Fibroblast of lung (primary cell): ENCODE measurements at regions not wholly inside any gene's neighbourhood (a gene's known extent, or its start where the extent isn't known, plus 50 kb on each side); places are given as distances from the start of the nearest gene placed in this dataset.

Experiments used
- DNase-seq, 2 donors: peaks; one replicate each; pipeline versions ENCODE4 v3.0.0 to v3.0.0-alpha.2; 2010; ENCODE audit warnings: low read depth in 2 of 2
- H2AFZ ChIP-seq: 2 replicates; pipeline ENCODE4 v1.5.1; 2012; ENCODE audit warnings: low read length, control low read depth, inconsistent platforms
- H3K27ac ChIP-seq: 2 replicates; pipeline ENCODE4 v1.5.1; 2011; ENCODE audit warnings: low read length, control low read depth; ENCODE audit not compliant: insufficient read depth
- H3K27me3 ChIP-seq: 2 replicates; pipeline ENCODE4 v1.5.1; 2011; ENCODE audit warnings: mild to moderate bottlenecking, low read length; ENCODE audit not compliant: control insufficient read depth, insufficient read depth
- H3K36me3 ChIP-seq: 2 replicates; pipeline ENCODE4 v1.5.1; 2011; ENCODE audit warnings: low read length; ENCODE audit not compliant: control insufficient read depth, insufficient read depth
- H3K4me1 ChIP-seq: 2 replicates; pipeline ENCODE4 v1.5.1; 2011; ENCODE audit warnings: low read length; ENCODE audit not compliant: control insufficient read depth, insufficient read depth; ENCODE audit errors: extremely low read depth
- H3K4me2 ChIP-seq: 2 replicates; pipeline ENCODE4 v1.5.1; 2011; ENCODE audit warnings: low read length, control low read depth; ENCODE audit not compliant: insufficient read depth; ENCODE audit errors: extremely low read depth
- H3K4me3 ChIP-seq, 4 experiments: fragments of 200-600 bp in 1 of 4; sonication (generic) in 1 of 4; replicated peaks in 1 of 4; 2 replicates each; pipeline ENCODE4 v1.5.1; 2011 to 2016; ENCODE audit warnings: low read length in 4 of 4, low read depth in 3 of 4, mild to moderate bottlenecking in 3 of 4, control low read depth in 2 of 4, inconsistent platforms in 1 of 4, mixed read lengths in 1 of 4; ENCODE audit not compliant: insufficient read depth in 1 of 4; ENCODE audit errors: control extremely low read depth in 1 of 4
- H3K79me2 ChIP-seq: 2 replicates; pipeline ENCODE4 v1.5.1; 2012; ENCODE audit warnings: mild to moderate bottlenecking, low read length, inconsistent platforms; ENCODE audit not compliant: control insufficient read depth, insufficient read depth
- H3K9ac ChIP-seq: 2 replicates; pipeline ENCODE4 v1.5.1; 2011; ENCODE audit warnings: mild to moderate bottlenecking, low read length, control low read depth; ENCODE audit not compliant: insufficient read depth
- H3K9me3 ChIP-seq: 2 replicates; pipeline ENCODE4 v1.5.1; 2012; ENCODE audit warnings: low read depth, low read length; ENCODE audit not compliant: control insufficient read depth, insufficient read depth
- H4K20me1 ChIP-seq: 2 replicates; pipeline ENCODE4 v1.5.1; 2011; ENCODE audit warnings: low read length; ENCODE audit not compliant: control insufficient read depth, insufficient read depth; ENCODE audit errors: extremely low read depth
- CTCF ChIP-seq, 2 donors: IDR thresholded peaks in 1 of 2; conservative IDR thresholded peaks in 1 of 2; 1 replicate in 1 of 2; 2 replicates in 1 of 2; pipeline ENCODE4 v1.5.1; 2011 to 2012; ENCODE audit warnings: low read length in 2 of 2, control low read depth in 1 of 2, inconsistent platforms in 1 of 2, low read depth in 1 of 2, mild to moderate bottlenecking in 1 of 2
- EZH2 ChIP-seq: IDR thresholded peaks from 2 replicates; pipeline ENCODE4 v1.5.1; 2012; ENCODE audit warnings: low read length, control low read depth, mild to moderate bottlenecking; ENCODE audit errors: missing control alignments

GRCh38 chr5:33287242-33287641, 153.5 kb upstream of the TARS1 start:
- TF ChIP-seq EZH2: no peak
- no peak for TF ChIP-seq CTCF (conservative IDR thresholded peaks at IDR 0.05 in 1 of 2, IDR thresholded peaks at IDR 0.05 in 1 of 2; ENCODE audit: low read depth in 1 of 2, low read length in 2 of 2)
- Histone ChIP-seq H2AFZ (no peak overlapping the region), H3K9me3 (no peaks in the 10 kb centered on the region), H3K4me3 (no peak overlapping the region), H3K27ac (no peak overlapping the region), H4K20me1 (no peaks in the 10 kb centered on the region), H3K36me3 (no peaks in the 10 kb centered on the region), H3K4me2 (no peak overlapping the region), H3K79me2 (no peaks in the 10 kb centered on the region), H3K27me3 (no peaks in the 10 kb centered on the region), H3K9ac (no peak overlapping the region), H3K4me1 (no peaks in the 10 kb centered on the region)
- no peak for DNase-seq

GRCh38 chr5:33291216-33292000, 149.4 kb upstream of the TARS1 start:
- H2AFZ ChIP-seq: no peak overlapping the region
- H3K36me3 ChIP-seq: no peaks in the 10 kb centered on the region
- H3K4me2 ChIP-seq: no peak overlapping the region
- H3K4me1 ChIP-seq: no peaks in the 10 kb centered on the region
- DNase-seq: no peak
- TF ChIP-seq EZH2 (no peak), CTCF (conservative IDR thresholded peaks at IDR 0.05 in 1 of 2, IDR thresholded peaks at IDR 0.05 in 1 of 2; ENCODE audit: low read depth in 1 of 2, low read length in 2 of 2) (no peak)
- no peaks in the 10 kb centered on the region for H3K27me3 ChIP-seq
- no peak overlapping the region for H3K4me3 ChIP-seq
- H3K9ac ChIP-seq: no peak overlapping the region
- no peaks in the 10 kb centered on the region for H4K20me1 ChIP-seq
- H3K9me3 ChIP-seq: no peaks in the 10 kb centered on the region
- H3K27ac ChIP-seq: no peak overlapping the region
- no peaks in the 10 kb centered on the region for H3K79me2 ChIP-seq

- Histone ChIP-seq H3K4me3 (no peak overlapping the region), H3K27ac (no peak overlapping the region), H3K9ac (no peak overlapping the region), H3K4me1 (no peaks in the 10 kb centered on the region), H3K36me3 (no peaks in the 10 kb centered on the region), H3K4me2 (no peak overlapping the region), H4K20me1 (no peaks in the 10 kb centered on the region), H2AFZ (no peak overlapping the region), H3K27me3 (no peaks in the 10 kb centered on the region), H3K9me3 (no peaks in the 10 kb centered on the region), H3K79me2 (no peaks in the 10 kb centered on the region)
- DNase-seq: no peak
- TF ChIP-seq CTCF (conservative IDR thresholded peaks at IDR 0.05 in 1 of 2, IDR thresholded peaks at IDR 0.05 in 1 of 2; ENCODE audit: low read depth in 1 of 2, low read length in 2 of 2) (no peak), EZH2 (no peak)
Observed at GRCh38 chr5:33297760-33298216, 143.0 kb upstream of the TARS1 start.
